GM23338 (cell line): ENCODE measurements at regions not wholly inside any gene's neighbourhood (a gene's known extent, or its start where the extent isn't known, plus 50 kb on each side); places are given as distances from the start of the nearest gene placed in this dataset.

Experiments used
- ATAC-seq: fragments of 200-7000 bp; cut with Tn5 transposase; 3 replicates; pipeline ENCODE4 v1.9.1; 2020
- DNase-seq: peaks from one replicate; pipeline ENCODE4 v3.0.0-alpha.2; 2015; ENCODE audit warnings: low spot score
- H2AFZ ChIP-seq: fragments of 200-600 bp; sonication (generic); 2 replicates; pipeline ENCODE4 v1.8.0; 2016; ENCODE audit warnings: antibody characterized with exemption, mild to moderate bottlenecking, moderate library complexity
- H3F3A ChIP-seq: fragments of 200-600 bp; sonication (generic); replicated peaks from 2 replicates; pipeline ENCODE4 v1.8.0; 2017; ENCODE audit warnings: antibody characterized with exemption, mixed run types, low read depth
- H3K27ac ChIP-seq: fragments of 200-600 bp; sonication (generic); 2 replicates; pipeline ENCODE4 v1.6.1; 2016; ENCODE audit warnings: low read depth
- H3K27me3 ChIP-seq: fragments of 200-600 bp; sonication (generic); 2 replicates; pipeline ENCODE4 v1.8.0; 2016; ENCODE audit warnings: mild to moderate bottlenecking, mixed run types, moderate library complexity; ENCODE audit not compliant: insufficient read depth
- H3K36me3 ChIP-seq: fragments of 200-600 bp; sonication (generic); 2 replicates; pipeline ENCODE4 v1.8.0; 2016; ENCODE audit warnings: mild to moderate bottlenecking; ENCODE audit not compliant: insufficient read depth
- H3K4me1 ChIP-seq: fragments of 200-600 bp; sonication (generic); 2 replicates; pipeline ENCODE4 v1.8.0; 2016; ENCODE audit warnings: mild to moderate bottlenecking, moderate library complexity; ENCODE audit not compliant: insufficient read depth
- H3K4me2 ChIP-seq: fragments of 200-600 bp; sonication (generic); 2 replicates; pipeline ENCODE4 v1.7.1; 2017; ENCODE audit warnings: mixed run types
- H3K4me3 ChIP-seq: fragments of 200-600 bp; sonication (generic); 2 replicates; pipeline ENCODE4 v1.6.1; 2016; ENCODE audit warnings: mixed run types
- H3K79me2 ChIP-seq: fragments of 200-600 bp; sonication (generic); replicated peaks from 2 replicates; pipeline ENCODE4 v1.8.0; 2017; ENCODE audit warnings: mild to moderate bottlenecking; ENCODE audit not compliant: insufficient read depth
- H3K9me2 ChIP-seq: fragments of 200-600 bp; sonication (generic); 2 replicates; pipeline ENCODE4 v1.8.0; 2017; ENCODE audit not compliant: insufficient read depth
- H4K20me1 ChIP-seq: fragments of 200-600 bp; sonication (generic); replicated peaks from 2 replicates; pipeline ENCODE4 v1.8.0; 2017; ENCODE audit warnings: mild to moderate bottlenecking; ENCODE audit not compliant: insufficient read depth
- H3K27ac Mint-ChIP-seq: 2 replicates; pipeline ENCODE4 v1.8.0; 2020; ENCODE audit warnings: inconsistent platforms, mild to moderate bottlenecking, moderate library complexity, mixed read lengths
- H3K27me3 Mint-ChIP-seq: 3 replicates; pipeline ENCODE4 v1.8.0; 2022; ENCODE audit warnings: low read depth, mild to moderate bottlenecking, moderate library complexity, mixed read lengths, inconsistent platforms; ENCODE audit not compliant: insufficient read depth, poor library complexity
- H3K36me3 Mint-ChIP-seq: 3 replicates; pipeline ENCODE4 v1.8.0; 2021; ENCODE audit warnings: low read depth, mild to moderate bottlenecking, inconsistent platforms, moderate library complexity, mixed read lengths
- H3K4me1 Mint-ChIP-seq: 3 replicates; pipeline ENCODE4 v1.8.0; 2020; ENCODE audit warnings: mild to moderate bottlenecking, inconsistent platforms, mixed read lengths
- H3K4me3 Mint-ChIP-seq: 3 replicates; pipeline ENCODE4 v1.8.0; 2021; ENCODE audit warnings: moderate library complexity, mild to moderate bottlenecking, inconsistent platforms, mixed read lengths
- H3K9me3 Mint-ChIP-seq: 3 replicates; pipeline ENCODE4 v1.8.0; 2020; ENCODE audit warnings: moderate library complexity, mild to moderate bottlenecking, inconsistent platforms, mixed read lengths
- CREB1 ChIP-seq: fragments of 250-450 bp; sonication (Bioruptor Pico); IDR thresholded peaks from 2 replicates; pipeline ENCODE4 v1.5.0; 2020; ENCODE audit warnings: low read depth, mild to moderate bottlenecking, moderate library complexity
- EZH2 ChIP-seq: fragments of 200-600 bp; sonication (generic); IDR thresholded peaks from one replicate; pipeline ENCODE4 v1.8.0; 2017; ENCODE audit warnings: antibody characterized with exemption, mild to moderate bottlenecking, low read depth; ENCODE audit not compliant: unreplicated experiment
- EZH2phosphoT487 ChIP-seq: fragments of 200-600 bp; sonication (generic); IDR thresholded peaks from one replicate; pipeline ENCODE4 v1.8.1; 2018; ENCODE audit warnings: antibody characterized with exemption; ENCODE audit not compliant: unreplicated experiment
- NANOG ChIP-seq: IDR thresholded peaks from 2 replicates; pipeline ENCODE4 v1.6.1; 2016; ENCODE audit warnings: antibody characterized with exemption, borderline replicate concordance
- POLR2AphosphoS5 ChIP-seq: IDR thresholded peaks from 2 replicates; pipeline ENCODE4 v1.6.1; 2016; ENCODE audit warnings: antibody characterized with exemption, low read depth
- ZNF114 ChIP-seq: fragments of 250-450 bp; sonication (Bioruptor Pico); IDR thresholded peaks from 2 replicates; pipeline ENCODE4 v1.5.0; 2020; ENCODE audit warnings: mild to moderate bottlenecking, moderate library complexity
- ZNF331 ChIP-seq: fragments of 250-450 bp; sonication (Bioruptor Pico); IDR thresholded peaks from 2 replicates; pipeline ENCODE4 v1.5.0; 2020; ENCODE audit warnings: low read depth, mild to moderate bottlenecking, moderate library complexity
- TF ChIP-seq, protein P1 (sequence below): IDR thresholded peaks from 2 replicates; pipeline ENCODE4 v1.6.1; 2016; ENCODE audit warnings: antibody characterized with exemption
- TF ChIP-seq, protein P2 (sequence below): IDR thresholded peaks from one replicate; pipeline ENCODE4 v1.6.1; 2018; ENCODE audit warnings: antibody characterized with exemption; ENCODE audit not compliant: unreplicated experiment
- TF ChIP-seq, protein P3 (sequence below): fragments of 250-450 bp; sonication (Bioruptor Pico); IDR thresholded peaks from 2 replicates; pipeline ENCODE4 v1.5.0; 2020; ENCODE audit warnings: mild to moderate bottlenecking, moderate library complexity

DNA sequence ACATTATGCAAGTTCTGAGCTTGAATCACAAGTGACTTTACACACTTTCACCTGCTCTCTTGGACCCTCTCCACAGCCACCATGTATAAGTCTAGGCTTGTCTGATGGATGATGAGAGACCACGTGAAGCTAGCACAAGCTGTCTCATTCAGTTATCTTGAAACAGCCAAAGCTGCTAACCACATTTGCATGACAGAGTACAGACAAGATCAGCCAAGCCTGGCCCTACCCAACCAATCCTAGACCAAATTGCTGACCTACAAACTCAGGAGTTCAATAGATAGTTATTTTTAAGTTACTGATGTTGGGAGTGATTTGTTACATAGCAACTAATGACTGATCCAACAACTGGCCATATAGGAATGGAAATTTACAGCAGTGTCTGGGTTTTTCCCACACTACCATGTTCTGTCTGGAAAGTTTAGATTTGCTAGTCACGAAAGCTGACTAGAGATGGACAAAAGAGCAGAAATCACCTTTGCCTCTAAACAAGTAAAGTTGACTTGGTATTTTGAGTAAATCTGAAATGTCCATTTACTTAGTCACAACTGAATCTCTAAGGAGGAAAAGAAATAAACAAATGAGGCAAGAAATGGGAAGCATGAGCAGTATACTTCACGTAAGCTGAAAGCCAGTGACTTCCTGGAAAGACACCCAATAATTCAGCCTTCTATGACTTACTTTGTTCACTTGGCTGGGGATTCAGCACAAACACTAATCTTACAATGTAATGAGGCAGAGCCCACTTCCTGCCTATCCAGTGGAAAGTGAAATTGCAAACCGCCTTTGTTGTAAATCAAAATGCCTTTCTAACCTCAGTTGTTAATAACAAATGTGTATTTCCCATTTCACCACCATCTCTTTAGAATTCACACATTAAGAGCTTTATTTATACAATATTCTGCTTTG is 101.7 kb downstream of the FAM181B start:
- H3K36me3 ChIP-seq: no peaks in the 10 kb centered on the region
- Mint-ChIP-seq H3K4me1 (no peaks in the 10 kb centered on the region), H3K9me3 (peaks cover 33% of the 10 kb centered on the region), H3K27ac (no peak overlapping the region), H3K4me3 (no peak overlapping the region), H3K27me3 (no peaks in the 10 kb centered on the region), H3K36me3 (peaks cover 2% of the 10 kb centered on the region; the same call in 1 of the 3 replicates)
- peaks cover 5% of the 10 kb centered on the region; the same call in 1 of the 2 replicates for H3K9me2 ChIP-seq
- no peaks in the 10 kb centered on the region for H3F3A ChIP-seq
- H3K4me1 ChIP-seq: no peaks in the 10 kb centered on the region
- DNase-seq (no peak), ATAC-seq (no peak)
- H3K27ac ChIP-seq: no peak overlapping the region
- H2AFZ ChIP-seq: no peak overlapping the region
- no peak overlapping the region for H3K4me2 ChIP-seq
- H3K4me3 ChIP-seq: no peak overlapping the region
- H4K20me1 ChIP-seq: no peaks in the 10 kb centered on the region
- H3K27me3 ChIP-seq: no peaks in the 10 kb centered on the region
- TF ChIP-seq, protein P1, sequence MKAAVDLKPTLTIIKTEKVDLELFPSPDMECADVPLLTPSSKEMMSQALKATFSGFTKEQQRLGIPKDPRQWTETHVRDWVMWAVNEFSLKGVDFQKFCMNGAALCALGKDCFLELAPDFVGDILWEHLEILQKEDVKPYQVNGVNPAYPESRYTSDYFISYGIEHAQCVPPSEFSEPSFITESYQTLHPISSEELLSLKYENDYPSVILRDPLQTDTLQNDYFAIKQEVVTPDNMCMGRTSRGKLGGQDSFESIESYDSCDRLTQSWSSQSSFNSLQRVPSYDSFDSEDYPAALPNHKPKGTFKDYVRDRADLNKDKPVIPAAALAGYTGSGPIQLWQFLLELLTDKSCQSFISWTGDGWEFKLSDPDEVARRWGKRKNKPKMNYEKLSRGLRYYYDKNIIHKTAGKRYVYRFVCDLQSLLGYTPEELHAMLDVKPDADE: no peak
- no peaks in the 10 kb centered on the region for H3K79me2 ChIP-seq

DNA sequence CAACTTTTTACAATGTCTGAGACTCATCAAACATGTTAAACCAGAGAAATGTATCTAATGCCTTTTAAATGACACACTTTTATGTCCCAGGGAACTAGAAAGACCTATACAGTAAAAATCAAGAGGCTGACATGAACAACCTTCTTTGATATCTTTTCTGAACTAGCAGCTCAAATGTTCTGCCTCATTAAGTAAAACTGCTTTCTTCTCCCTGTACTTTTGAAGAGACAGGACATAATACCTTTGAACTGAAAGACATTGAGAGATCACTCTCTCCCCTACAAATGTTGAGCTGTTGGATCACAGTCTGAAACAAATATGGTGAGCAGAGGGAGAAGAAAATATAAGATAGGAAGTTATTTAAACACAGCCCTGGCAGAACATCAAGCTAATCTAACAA is 123.0 kb downstream of the FAM181B start:
- no peaks in the 10 kb centered on the region for H3K36me3 ChIP-seq
- no peaks in the 10 kb centered on the region for H3K79me2 ChIP-seq
- H3F3A ChIP-seq: no peaks in the 10 kb centered on the region
- Mint-ChIP-seq H3K36me3 (no peaks in the 10 kb centered on the region), H3K9me3 (peaks cover 3% of the 10 kb centered on the region; the same call in 1 of the 3 replicates), H3K4me3 (no peak overlapping the region), H3K27ac (no peak overlapping the region), H3K27me3 (no peaks in the 10 kb centered on the region), H3K4me1 (no peaks in the 10 kb centered on the region)
- no peak overlapping the region for H3K4me3 ChIP-seq
- no peak for DNase-seq
- ATAC-seq: no peak
- 0 out of 2 replicates have a peak, but pooled peaks cover 2% of the 10 kb centered on the region for H3K9me2 ChIP-seq
- no peak overlapping the region for H2AFZ ChIP-seq
- H3K27ac ChIP-seq: no peak overlapping the region
- no peaks in the 10 kb centered on the region for H3K4me1 ChIP-seq
- H4K20me1 ChIP-seq: no peaks in the 10 kb centered on the region
- no peaks in the 10 kb centered on the region for H3K27me3 ChIP-seq
- H3K4me2 ChIP-seq: no peak overlapping the region
- no peak for TF ChIP-seq POLR2AphosphoS5
- no peak for TF ChIP-seq NANOG
- no peak for TF ChIP-seq EZH2
- no peak for TF ChIP-seq EZH2phosphoT487
- TF ChIP-seq, protein P2, sequence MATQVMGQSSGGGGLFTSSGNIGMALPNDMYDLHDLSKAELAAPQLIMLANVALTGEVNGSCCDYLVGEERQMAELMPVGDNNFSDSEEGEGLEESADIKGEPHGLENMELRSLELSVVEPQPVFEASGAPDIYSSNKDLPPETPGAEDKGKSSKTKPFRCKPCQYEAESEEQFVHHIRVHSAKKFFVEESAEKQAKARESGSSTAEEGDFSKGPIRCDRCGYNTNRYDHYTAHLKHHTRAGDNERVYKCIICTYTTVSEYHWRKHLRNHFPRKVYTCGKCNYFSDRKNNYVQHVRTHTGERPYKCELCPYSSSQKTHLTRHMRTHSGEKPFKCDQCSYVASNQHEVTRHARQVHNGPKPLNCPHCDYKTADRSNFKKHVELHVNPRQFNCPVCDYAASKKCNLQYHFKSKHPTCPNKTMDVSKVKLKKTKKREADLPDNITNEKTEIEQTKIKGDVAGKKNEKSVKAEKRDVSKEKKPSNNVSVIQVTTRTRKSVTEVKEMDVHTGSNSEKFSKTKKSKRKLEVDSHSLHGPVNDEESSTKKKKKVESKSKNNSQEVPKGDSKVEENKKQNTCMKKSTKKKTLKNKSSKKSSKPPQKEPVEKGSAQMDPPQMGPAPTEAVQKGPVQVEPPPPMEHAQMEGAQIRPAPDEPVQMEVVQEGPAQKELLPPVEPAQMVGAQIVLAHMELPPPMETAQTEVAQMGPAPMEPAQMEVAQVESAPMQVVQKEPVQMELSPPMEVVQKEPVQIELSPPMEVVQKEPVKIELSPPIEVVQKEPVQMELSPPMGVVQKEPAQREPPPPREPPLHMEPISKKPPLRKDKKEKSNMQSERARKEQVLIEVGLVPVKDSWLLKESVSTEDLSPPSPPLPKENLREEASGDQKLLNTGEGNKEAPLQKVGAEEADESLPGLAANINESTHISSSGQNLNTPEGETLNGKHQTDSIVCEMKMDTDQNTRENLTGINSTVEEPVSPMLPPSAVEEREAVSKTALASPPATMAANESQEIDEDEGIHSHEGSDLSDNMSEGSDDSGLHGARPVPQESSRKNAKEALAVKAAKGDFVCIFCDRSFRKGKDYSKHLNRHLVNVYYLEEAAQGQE: no peak
- TF ChIP-seq ZNF331 (CRISPR knock-in tag): no peak
- TF ChIP-seq, protein P3, sequence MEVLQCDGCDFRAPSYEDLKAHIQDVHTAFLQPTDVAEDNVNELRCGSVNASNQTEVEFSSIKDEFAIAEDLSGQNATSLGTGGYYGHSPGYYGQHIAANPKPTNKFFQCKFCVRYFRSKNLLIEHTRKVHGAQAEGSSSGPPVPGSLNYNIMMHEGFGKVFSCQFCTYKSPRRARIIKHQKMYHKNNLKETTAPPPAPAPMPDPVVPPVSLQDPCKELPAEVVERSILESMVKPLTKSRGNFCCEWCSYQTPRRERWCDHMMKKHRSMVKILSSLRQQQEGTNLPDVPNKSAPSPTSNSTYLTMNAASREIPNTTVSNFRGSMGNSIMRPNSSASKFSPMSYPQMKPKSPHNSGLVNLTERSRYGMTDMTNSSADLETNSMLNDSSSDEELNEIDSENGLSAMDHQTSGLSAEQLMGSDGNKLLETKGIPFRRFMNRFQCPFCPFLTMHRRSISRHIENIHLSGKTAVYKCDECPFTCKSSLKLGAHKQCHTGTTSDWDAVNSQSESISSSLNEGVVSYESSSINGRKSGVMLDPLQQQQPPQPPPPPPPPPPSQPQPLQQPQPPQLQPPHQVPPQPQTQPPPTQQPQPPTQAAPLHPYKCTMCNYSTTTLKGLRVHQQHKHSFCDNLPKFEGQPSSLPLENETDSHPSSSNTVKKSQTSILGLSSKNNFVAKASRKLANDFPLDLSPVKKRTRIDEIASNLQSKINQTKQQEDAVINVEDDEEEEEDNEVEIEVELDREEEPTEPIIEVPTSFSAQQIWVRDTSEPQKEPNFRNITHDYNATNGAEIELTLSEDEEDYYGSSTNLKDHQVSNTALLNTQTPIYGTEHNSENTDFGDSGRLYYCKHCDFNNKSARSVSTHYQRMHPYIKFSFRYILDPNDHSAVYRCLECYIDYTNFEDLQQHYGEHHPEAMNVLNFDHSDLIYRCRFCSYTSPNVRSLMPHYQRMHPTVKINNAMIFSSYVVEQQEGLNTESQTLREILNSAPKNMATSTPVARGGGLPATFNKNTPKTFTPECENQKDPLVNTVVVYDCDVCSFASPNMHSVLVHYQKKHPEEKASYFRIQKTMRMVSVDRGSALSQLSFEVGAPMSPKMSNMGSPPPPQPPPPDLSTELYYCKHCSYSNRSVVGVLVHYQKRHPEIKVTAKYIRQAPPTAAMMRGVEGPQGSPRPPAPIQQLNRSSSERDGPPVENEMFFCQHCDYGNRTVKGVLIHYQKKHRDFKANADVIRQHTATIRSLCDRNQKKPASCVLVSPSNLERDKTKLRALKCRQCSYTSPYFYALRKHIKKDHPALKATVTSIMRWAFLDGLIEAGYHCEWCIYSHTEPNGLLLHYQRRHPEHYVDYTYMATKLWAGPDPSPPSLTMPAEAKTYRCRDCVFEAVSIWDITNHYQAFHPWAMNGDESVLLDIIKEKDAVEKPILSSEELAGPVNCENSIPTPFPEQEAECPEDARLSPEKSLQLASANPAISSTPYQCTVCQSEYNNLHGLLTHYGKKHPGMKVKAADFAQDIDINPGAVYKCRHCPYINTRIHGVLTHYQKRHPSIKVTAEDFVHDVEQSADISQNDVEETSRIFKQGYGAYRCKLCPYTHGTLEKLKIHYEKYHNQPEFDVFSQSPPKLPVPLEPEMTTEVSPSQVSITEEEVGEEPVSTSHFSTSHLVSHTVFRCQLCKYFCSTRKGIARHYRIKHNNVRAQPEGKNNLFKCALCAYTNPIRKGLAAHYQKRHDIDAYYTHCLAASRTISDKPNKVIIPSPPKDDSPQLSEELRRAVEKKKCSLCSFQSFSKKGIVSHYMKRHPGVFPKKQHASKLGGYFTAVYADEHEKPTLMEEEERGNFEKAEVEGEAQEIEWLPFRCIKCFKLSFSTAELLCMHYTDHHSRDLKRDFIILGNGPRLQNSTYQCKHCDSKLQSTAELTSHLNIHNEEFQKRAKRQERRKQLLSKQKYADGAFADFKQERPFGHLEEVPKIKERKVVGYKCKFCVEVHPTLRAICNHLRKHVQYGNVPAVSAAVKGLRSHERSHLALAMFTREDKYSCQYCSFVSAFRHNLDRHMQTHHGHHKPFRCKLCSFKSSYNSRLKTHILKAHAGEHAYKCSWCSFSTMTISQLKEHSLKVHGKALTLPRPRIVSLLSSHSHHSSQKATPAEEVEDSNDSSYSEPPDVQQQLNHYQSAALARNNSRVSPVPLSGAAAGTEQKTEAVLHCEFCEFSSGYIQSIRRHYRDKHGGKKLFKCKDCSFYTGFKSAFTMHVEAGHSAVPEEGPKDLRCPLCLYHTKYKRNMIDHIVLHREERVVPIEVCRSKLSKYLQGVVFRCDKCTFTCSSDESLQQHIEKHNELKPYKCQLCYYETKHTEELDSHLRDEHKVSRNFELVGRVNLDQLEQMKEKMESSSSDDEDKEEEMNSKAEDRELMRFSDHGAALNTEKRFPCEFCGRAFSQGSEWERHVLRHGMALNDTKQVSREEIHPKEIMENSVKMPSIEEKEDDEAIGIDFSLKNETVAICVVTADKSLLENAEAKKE (CRISPR knock-in tag): no peak
- TF ChIP-seq ZNF114 (CRISPR knock-in tag): no peak
- no peak for TF ChIP-seq CREB1
